NCI-H526 treated with DMSO at 0.1 percent for 48 hours (cell line): ENCODE measurements at regions not wholly inside any gene's neighbourhood (a gene's known extent, or its start where the extent isn't known, plus 50 kb on each side); places are given as distances from the start of the nearest gene placed in this dataset.
"Not testable (repeated sequence)": the region's sequence is repeated elsewhere in the genome, so short reads cannot be mapped to it uniquely, and the experiment has no call there.

Source experiments
- DNase-seq: peaks from one replicate; lab custom pipeline; 2025; lab: John Stamatoyannopoulos, UW

DNA sequence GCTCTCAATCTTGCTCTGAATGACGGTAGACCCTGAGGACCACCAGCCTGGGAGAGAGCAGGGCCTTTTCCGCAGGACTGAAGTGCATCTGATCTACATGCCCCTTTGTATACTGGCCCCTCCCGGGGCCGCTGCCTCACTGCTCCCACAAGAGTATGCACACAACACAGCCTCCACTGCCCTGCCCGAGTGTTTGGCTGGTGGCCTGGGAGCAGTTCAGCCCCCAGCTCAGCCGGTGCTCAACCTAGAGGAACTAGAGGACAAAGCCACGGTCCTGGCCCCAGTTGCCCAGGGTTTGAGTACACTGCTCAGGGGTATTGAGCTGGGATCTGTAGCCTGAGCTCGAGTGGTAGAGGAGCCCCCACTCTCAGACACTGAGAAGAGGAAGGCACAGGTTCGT, 118.9 kb upstream of the CAB39 start:
- DNase-seq, result no peak

DNA sequence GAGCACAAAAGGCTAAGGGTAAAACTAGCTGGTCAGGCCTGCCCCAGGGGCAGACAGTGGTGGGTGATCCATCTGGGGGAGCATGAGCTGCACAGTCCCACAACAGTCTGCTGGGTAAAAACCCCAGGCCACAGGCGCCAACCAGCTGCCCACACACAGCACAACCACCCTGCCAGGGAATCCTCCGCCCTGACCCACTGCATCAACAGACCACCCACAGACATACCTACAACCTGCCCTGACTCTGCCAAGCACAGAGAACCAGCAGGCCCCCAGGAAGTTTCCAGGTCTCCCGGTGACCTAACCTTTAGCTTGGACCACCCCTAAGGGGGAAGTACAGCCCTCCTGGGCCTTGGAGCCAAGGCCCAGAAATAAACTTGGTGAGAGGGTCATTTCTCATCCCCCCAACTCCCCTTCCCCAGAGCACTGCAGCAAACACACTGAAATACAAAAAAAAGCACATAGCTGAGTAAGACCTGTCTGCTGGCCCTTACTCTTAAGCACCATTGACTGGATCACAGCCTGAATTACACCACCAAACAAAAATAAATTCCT, 118.3 kb upstream of the CAB39 start:
- DNase-seq, result no peak

DNA sequence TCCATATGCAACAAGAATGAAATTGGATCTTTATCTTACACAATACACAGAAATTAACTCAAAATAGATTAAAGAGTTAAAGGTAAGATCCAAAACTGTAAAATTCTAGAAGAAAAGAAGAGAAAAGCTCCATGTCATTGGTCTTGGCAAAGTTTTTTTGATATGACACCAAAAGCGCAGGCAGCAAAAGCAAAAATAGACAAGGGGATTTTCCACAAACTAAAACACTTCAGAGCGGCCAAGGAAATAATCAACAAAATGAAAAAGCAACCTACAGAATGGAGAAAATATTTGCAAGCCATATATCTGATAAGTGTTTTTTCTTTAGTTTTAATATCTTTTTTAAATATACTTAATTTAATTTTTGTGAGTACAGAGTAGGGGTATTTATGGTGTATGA, 112.8 kb upstream of the CAB39 start:
- DNase-seq, result no peak

DNA sequence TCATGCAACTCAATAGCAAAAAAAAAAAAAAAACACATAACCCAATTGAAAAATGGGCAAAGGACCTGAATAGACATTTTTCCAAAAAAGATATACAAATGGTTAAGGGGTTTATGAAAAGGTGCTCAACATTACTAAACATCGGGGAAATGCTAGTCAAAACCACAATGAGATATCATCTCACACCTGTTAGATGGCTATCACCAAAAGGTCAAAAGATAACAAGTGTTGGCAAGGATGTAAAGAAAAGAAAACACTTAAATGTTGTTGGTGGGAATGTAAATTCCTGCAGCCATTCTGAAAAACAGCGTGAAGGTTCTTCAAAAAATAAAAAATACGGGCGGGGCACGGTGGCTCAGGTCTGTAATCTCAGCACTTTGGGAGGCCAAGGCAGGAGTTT, 112.4 kb upstream of the CAB39 start:
- no peak for DNase-seq

DNA sequence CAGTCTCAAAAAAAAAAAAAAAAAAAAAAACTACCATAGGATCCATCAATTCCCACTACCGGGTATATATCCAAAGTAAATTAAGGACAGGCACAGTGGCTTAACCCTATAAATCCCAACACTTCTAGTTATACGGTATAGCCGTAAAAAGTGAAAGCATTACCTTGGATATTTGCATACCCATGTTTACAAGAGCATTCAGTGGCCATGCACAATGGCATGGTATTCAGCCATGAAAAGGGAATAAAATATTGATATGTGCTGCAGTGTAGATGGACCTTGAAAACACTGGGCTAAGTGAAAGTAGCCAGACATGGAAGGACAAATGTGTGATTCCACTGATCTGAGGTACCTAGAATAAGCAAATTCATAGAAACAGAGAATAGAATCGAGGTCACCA, 111.8 kb upstream of the CAB39 start:
- no peak for DNase-seq

DNA sequence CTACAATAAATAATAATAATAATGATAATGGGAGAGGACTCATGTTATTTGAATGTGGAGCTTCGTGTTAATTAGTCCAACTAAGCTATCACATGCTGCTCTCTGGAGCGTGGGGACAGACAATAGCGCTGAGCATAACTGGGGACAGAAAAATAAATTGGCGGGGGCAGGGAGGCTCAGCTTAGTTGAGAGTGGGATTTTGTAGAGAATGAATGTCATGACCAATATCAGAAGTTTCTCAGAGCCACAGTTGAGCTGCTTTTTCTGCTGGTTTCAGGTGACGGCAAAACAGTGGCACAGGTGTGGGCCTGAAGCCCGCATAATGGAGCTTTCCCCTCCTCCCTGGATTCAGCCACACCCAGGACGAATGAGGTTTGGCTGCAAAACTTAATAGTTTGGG, 111.1 kb upstream of the CAB39 start:
- no peak for DNase-seq

DNA sequence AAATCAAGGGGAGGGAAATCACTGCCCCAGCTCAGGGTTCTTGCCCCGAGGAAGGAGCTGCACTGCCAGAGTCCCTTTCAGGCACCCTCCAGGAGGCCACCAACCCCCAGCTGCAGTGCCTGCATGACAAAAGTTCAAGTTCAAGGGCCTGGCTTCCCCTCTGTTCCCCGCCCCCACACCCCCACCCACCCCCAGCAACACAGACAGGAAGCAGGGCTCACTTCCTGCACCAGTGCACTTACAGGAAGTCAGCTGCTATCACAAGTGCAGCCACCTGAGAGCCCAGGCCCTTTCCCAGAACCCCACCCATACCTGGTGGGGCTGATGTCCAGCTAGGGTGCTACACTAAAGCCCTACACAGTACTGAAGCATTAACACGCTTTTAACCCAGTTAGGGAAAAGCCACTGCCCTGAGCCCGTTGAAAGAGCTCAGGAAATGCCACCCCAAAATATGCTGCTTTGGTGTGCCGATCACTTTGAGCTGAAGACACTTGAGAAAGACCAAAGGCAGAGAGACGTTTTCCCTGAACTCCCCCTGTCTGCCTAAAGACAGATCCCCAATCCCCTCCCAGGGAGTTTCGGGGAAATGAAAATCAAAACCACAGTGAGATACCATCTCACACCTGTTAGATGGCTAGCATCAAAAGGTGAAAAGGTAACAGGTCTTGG, 109.9 kb upstream of the CAB39 start:
- DNase-seq, result no peak

DNA sequence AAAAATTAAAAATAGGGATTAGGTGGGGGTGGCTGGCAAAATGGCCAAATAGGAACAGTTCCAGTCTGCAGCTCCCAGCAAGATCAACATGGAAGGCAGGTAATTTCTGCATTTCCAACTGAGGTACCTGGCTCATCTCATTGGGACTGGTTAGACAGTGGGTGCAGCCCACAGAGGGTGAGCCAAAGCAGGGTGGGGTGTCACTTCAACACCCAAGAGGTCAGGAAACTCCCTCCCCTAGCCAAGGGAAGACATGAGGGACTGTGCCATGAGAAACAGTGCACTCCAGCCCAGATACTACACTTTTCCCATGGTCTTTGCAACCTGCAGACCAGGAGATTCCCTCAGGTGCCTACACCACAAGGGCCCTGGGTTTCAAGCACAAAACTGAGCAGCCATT, 109.3 kb upstream of the CAB39 start:
- DNase-seq, result not testable (repeated sequence)

DNA sequence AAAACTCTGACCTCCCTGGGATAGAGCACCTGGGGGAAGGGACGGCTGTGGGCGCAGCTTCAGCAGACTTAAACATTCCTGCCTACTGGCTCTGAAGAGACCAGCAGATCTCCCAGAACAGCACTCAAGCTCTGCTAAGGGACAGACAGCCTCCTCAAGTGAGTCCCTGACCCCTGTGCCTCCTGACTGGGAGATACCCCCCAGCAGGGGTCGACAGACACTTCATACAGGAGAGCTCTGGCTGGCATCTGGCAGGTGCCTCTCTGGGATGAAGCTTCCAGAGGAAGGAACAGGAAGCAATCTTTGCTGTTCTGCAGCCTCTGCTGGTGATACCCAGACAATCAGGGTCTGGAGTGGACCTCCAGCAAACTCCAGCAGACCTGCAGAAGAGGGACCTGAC, 108.5 kb upstream of the CAB39 start:
- not testable (repeated sequence) for DNase-seq

DNA sequence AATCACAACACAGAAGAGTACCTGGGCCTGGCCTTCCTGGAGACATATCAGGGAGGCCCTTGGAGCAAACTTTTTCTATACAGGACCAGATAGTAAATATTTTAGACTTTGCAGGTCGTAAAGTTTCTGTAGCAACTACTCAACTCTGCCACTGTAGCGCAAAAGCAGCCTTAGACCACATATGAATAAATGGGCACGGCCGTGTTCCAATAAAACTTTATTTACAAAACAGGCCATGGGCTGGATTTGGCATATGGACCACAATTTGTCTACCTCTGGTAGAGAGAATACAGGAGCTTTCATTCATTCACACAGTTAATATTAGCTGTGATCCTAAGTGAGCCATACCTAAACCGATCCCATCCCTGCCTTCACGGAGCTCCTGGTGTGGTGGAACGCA, 98.6 kb upstream of the CAB39 start:
- DNase-seq, result no peak

DNA sequence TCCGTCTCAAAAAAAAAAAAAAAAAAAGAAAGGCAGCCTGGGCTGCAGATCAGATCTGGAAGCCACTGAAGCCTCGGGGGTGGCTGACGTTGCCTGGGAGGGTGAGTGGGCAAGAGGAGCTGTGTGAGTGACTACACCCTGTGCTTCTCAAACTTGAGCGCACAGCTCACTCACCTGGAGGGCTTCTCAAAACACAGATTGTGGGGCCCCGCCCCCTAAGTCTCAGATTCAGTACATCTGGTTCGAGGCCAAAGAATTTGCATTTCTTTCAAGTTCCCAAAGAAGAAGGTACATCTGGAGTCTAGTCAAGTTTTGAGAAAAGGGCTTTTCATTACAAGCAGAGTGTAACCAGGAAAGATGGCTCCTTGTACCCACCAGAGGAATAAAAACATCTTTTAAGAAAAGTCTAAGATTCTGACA, 97.7 kb upstream of the CAB39 start:
- no peak for DNase-seq

DNA sequence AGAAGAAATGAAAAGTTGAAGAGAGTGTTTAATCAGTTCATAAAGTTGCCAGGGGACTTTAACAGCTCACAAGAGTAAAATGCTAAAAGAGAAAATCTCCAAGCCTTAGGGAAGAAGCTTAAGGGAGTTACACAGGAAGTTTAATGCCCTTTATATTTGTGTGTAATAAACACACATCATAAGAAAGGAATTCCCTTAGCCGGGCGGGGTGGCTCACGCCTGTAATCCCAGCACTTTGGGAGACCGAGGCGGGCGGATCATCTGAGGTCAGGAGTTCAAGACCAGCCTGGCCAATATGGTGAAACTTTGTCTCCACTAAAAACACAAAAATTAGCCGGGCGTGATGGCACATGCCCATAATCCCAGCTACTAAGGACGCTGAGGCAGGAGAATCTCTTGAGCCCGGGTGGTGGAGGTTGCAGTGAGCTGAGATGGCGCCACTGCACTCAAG, 95.4 kb upstream of the CAB39 start:
- DNase-seq, result not testable (repeated sequence)

DNA sequence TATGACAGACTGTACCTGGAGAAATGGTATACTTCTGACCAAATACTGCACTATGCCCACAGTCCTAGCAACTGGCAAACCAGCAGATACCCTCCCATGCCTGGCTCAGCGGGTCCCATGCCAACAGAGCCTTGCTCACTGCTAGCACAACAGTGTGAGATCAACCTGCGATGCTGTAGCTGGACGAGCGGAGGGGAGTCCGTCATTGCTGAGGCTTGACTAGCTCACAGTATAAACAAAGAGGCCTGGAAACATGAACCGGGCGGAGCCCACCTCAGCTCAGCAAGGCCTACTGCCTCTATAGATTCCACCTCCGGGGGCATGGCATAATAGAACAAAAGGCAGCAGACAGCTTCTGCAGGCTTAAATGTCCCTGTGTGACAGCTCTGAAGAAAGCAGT, 93.2 kb upstream of the CAB39 start:
- DNase-seq, result no peak

DNA sequence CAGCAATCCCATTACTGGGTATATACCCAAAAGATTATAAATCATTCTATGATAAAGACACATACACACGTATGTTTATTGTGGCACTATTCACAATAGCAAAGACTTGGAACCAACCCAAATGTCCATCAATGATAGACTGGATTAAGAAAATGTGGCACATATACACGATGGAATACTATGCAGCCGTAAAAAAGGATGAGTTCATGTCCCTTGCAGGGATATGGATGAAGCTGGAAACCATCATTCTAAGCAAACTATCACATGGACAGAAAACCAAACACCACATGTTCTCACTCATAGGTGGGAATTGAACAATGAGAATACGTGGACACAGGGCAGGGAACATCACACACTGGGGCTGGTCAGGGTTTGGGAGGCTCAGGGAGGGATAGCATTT, 87.4 kb upstream of the CAB39 start:
- not testable (repeated sequence) for DNase-seq

DNA sequence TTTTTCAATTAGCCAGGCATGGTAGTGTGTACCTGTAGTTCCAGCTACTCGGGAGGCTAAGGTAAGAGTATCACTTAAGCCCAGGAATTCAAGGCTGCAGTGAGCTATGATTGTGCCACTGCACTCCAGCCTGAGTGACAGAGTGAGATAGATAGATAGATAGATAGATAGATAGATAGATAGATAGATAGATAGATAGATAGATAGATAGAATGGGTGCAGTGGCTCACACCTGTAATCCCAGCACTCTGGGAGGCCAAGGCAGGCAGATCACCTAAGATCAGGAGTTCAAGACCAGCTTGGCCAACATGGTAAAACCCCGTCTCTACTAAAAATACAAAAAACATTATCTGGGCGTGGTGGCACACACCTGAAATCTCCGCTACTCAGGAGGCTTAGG, 85.6 kb upstream of the CAB39 start:
- DNase-seq, result not testable (repeated sequence)

DNA sequence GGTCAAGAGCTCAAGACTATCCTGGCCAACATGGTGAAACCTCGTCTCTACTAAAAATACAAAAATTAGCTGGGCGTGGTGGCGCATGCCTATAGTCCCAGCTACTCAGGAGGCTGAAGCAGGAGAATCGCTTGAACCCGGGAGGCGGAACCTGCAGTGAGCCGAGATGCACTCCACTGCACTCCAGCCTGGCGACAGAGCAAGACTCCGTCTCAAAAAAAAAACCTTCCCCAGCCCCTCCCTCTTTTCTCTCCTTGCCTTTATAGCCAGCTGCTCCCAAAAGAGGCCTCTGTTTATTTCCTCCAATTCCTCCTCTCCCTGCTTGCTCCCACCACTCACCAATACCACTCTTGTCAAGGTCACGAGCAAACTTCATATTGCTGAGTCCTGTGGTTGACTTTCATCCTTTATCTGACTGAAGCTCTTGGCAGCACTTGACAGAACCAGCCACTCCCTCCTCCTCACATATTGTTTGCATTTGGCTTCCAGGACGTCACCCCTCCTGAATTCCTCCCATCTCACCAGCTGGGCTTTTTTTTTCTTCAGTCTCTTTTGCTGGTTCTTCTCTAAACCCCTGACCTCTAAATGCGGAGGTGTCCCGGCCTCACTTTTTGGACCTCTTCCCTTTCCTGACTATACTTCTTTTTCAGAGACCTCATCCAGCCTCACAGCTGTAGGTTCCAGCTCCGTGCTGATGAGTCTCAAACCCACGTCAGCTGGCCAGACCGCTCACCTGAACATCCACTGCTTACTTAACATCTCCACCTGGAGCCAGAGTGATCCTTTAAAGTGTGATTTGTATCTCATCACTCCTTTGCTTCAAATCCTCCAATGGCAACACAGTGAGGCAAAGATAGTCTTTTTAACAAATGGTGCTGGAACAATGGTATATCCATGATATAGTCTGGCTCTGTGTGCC, 84.6 kb upstream of the CAB39 start:
- no peak for DNase-seq

DNA sequence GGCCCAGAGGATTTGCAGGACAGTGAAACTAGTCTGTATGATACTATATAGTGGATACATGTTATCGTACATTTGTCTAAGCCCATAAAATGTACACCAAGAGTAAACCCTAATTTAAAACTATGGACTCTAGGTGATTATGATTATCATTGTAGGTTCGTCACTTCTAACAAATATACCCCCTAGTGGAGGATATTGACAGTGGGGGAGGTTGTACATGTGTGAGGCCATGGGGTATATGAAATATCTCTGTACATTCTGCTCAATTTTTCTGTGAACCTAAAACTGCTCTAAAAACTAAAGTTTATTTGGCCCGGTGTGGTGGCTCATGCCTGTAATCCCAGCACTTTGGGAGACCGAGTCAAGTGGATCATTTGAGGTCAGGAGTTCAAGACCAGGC, 81.2 kb upstream of the CAB39 start:
- no peak for DNase-seq

DNA sequence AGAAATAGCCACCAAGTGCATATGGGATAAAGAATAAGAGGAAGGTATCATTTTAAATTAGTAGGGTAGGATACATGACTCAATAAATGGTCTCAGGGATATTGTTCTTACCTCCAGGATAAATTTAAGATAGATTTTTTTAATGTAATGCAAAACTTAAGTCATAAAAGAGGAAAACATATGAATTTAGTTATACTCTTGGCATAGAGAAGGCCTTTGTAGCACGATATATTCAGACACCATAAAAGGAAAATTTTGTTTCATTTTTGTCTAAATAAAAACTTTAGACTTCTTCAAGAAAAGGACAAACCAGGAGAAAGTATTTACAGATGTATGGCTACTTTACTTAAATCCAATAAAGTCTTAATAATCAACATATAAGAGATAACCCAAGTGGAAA, 78.5 kb upstream of the CAB39 start:
- no peak for DNase-seq

DNA sequence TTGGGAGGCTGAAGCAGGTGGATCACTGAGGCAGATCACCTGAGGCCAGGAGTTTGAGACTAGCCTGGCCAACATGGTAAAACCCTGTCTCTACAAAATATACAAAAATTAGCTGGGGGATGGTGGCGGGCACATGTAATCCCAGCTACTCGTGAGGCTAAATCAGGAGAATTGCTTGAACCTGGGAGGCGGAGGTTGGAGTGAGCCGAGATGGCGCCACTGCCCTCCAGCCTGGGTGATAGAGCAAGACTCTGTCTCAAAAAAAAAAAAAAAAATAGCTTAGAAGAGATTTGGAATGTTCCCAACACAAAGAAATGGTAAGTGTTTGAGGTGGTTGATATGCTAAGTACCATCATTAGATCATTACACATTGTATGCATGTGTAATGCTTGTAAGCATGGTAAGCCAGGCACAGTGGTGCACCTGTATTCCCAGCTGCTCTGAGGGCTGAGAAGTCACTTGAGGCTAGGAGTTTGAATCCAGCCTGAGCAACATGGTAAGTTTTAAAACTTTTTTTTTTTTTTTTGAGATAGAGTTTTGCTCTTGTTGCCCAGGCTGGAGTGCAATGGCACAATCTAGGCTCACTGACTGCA, 77.8 kb upstream of the CAB39 start:
- DNase-seq, result not testable (repeated sequence)

DNA sequence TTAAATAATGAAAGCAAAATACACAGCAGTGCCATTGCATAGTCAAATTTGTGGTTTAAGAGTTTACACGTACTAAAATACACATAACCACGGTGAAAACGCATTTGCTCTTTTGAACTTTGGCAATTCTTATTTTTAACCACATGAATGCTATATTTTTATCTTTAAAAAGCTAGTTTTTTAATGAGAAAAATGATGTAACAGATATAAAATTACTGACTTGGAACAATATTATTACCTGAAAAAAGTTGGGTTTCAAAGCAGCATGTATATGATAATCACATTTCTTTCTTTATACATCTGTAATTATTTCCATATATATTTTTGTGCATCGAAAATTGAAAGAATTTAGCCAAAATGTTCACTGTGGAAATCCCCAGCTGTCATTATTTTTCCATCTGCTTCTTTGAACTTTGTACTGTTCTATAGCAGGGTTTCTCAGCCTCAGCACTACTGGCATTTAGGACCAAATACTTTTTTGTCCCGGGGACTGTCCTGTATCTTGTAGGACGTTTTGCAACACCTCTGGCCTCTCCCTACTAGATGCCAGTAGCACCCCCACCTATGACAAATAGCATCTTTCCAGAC, 75.9 kb upstream of the CAB39 start:
- DNase-seq, result no peak

DNA sequence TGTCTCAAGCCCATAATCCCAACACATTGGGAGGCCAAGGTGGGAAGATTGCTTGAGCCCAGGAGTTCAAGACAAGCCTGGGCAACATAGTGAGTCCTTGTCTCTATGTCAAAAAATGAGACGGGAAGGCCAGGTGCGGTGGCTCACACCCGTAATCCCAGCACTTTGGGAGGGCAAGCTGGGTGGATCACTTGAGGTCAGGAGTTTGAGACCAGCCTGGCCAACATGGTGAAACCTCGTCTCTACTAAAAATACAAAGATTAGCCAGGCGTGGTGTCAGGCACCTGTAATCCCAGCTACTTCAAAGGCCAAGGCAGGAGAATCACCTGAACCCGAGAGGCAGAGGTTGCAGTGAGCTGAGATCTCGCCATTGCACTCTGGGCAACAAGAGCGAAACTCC, 75.2 kb upstream of the CAB39 start:
- DNase-seq, result not testable (repeated sequence)

DNA sequence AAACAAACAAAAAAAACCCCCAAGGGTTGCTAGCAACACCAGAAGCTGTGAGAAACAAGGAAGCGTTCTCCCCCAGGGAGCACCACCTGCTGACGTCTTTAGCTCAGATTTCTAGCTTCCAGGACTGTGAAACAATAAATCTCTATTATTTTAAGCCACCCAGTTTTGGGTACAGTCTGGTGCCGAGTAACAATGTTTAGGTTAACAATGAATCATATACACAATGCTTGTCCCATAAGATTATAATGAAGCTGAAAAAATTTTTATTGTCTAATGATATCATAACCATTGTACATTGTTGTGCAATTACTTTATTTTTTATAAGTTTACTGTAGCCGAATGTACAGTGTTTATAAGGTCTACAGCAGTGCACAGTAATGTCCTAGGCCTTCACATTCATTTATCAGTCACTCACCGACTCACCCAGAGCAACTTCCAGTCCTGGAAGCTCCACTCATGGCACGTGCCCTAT, 72.1 kb upstream of the CAB39 start:
- no peak for DNase-seq
